HEK293 (cell line): ENCODE measurements at regions not wholly inside any gene's neighbourhood (a gene's known extent, or its start where the extent isn't known, plus 50 kb on each side); places are given as distances from the start of the nearest gene placed in this dataset.

ENCODE experiments used
- CTCF ChIA-PET: fragments of 350-600 bp; formaldehyde crosslinking; extraction: SDS; loops from one replicate; lab custom pipeline; 2021; ENCODE audit warnings: antibody characterized with exemption; lab: Yijun Ruan, JAX
- POLR2A ChIA-PET: fragments of 300-600 bp; formaldehyde crosslinking; extraction: SDS; loops from one replicate; lab custom pipeline; 2020; ENCODE audit warnings: antibody characterized with exemption, inconsistent platforms; lab: Yijun Ruan, JAX
- H3K27ac ChIP-seq: fragments of 200-500 bp; sonication (Bioruptor generic); 2 replicates; pipeline ENCODE4 v1.5.1; 2014; ENCODE audit warnings: low read depth, low read length, control low read depth, inconsistent platforms; ENCODE audit errors: extremely low read depth
- H3K36me3 ChIP-seq, 2 experiments: fragments of 200-500 bp in 1 of 2; sonication (Bioruptor generic) in 1 of 2; 1 replicate in 1 of 2; 2 replicates in 1 of 2; pipeline ENCODE4 v1.5.1; 2014 to 2017; ENCODE audit warnings: inconsistent platforms in 2 of 2, low read length in 2 of 2; ENCODE audit not compliant: control insufficient read depth in 2 of 2, insufficient read depth in 1 of 2
- H3K4me1 ChIP-seq: fragments of 200-500 bp; sonication (Bioruptor generic); 2 replicates; pipeline ENCODE4 v1.5.1; 2014; ENCODE audit warnings: mild to moderate bottlenecking, low read length, inconsistent platforms; ENCODE audit not compliant: control insufficient read depth, insufficient read depth
- H3K4me3 ChIP-seq: 2 replicates; pipeline ENCODE4 v1.5.1; 2011; ENCODE audit warnings: low read depth, mild to moderate bottlenecking, control low read depth, low read length, moderate library complexity
- H3K9me3 ChIP-seq: fragments of 200-500 bp; sonication (Bioruptor generic); 2 replicates; pipeline ENCODE4 v1.5.1; 2014; ENCODE audit warnings: low read depth, low read length, inconsistent platforms; ENCODE audit not compliant: control insufficient read depth, insufficient read depth
- GLIS1 ChIP-seq: fragments of 450-650 bp; formaldehyde crosslinking; IDR thresholded peaks from 2 replicates; pipeline ENCODE4 v1.5.1; 2016; ENCODE audit warnings: missing biosample characterization, missing genetic modification characterization
- PRDM1 ChIP-seq: fragments of 450-650 bp; formaldehyde crosslinking; IDR thresholded peaks from 2 replicates; pipeline ENCODE4; 2016; ENCODE audit warnings: missing biosample characterization, missing genetic modification characterization
- SCRT2 ChIP-seq: fragments of 450-650 bp; formaldehyde crosslinking; IDR thresholded peaks from 2 replicates; pipeline ENCODE4 v1.5.1; 2016; ENCODE audit warnings: missing biosample characterization, missing genetic modification characterization
- ZBTB17 ChIP-seq: fragments of 450-650 bp; formaldehyde crosslinking; IDR thresholded peaks from 2 replicates; pipeline ENCODE4 v1.5.1; 2016; ENCODE audit warnings: missing biosample characterization, missing genetic modification characterization
- ZBTB7A ChIP-seq: fragments of 450-650 bp; formaldehyde crosslinking; IDR thresholded peaks from 2 replicates; pipeline ENCODE4 v1.5.1; 2016; ENCODE audit warnings: low read depth, missing biosample characterization, missing genetic modification characterization
- ZFP37 ChIP-seq: fragments of 450-650 bp; formaldehyde crosslinking; IDR thresholded peaks from 2 replicates; pipeline ENCODE4 v1.5.1; 2016; ENCODE audit warnings: missing biosample characterization, missing genetic modification characterization
- ZNF132 ChIP-seq: fragments of 450-650 bp; formaldehyde crosslinking; IDR thresholded peaks from 2 replicates; pipeline ENCODE4 v1.5.1; 2017; ENCODE audit warnings: missing biosample characterization, missing genetic modification characterization, borderline replicate concordance
- ZNF138 ChIP-seq: fragments of 450-650 bp; formaldehyde crosslinking; IDR thresholded peaks from 2 replicates; pipeline ENCODE4 v1.5.1; 2016; ENCODE audit warnings: missing biosample characterization, missing genetic modification characterization, borderline replicate concordance
- ZNF335 ChIP-seq: fragments of 450-650 bp; formaldehyde crosslinking; conservative IDR thresholded peaks from 2 replicates; pipeline ENCODE4 v1.5.1; 2016; ENCODE audit warnings: missing biosample characterization, missing genetic modification characterization
- ZNF391 ChIP-seq: fragments of 450-650 bp; formaldehyde crosslinking; IDR thresholded peaks from 2 replicates; pipeline ENCODE4 v1.5.1; 2016; ENCODE audit warnings: low read depth, missing biosample characterization, missing genetic modification characterization, borderline replicate concordance
- ZNF394 ChIP-seq: fragments of 450-650 bp; formaldehyde crosslinking; IDR thresholded peaks from 2 replicates; pipeline ENCODE4 v1.5.1; 2016; ENCODE audit warnings: missing biosample characterization, missing genetic modification characterization, mild to moderate bottlenecking, moderate library complexity, borderline replicate concordance
- ZNF510 ChIP-seq: fragments of 450-650 bp; formaldehyde crosslinking; IDR thresholded peaks from 2 replicates; pipeline ENCODE4 v1.5.1; 2018; ENCODE audit warnings: mild to moderate bottlenecking, missing genetic modification characterization, missing biosample characterization; ENCODE audit not compliant: insufficient replicate concordance
- ZNF530 ChIP-seq: fragments of 450-650 bp; formaldehyde crosslinking; IDR thresholded peaks from 2 replicates; pipeline ENCODE4 v1.5.1; 2016; ENCODE audit warnings: low read depth, missing biosample characterization, missing genetic modification characterization
- ZNF544 ChIP-seq: fragments of 450-650 bp; formaldehyde crosslinking; IDR thresholded peaks from 2 replicates; pipeline ENCODE4 v1.5.0; 2017; ENCODE audit warnings: missing biosample characterization, missing genetic modification characterization
- ZNF555 ChIP-seq: fragments of 450-650 bp; formaldehyde crosslinking; conservative IDR thresholded peaks from 2 replicates; pipeline ENCODE4 v1.5.1; 2017; ENCODE audit warnings: missing biosample characterization, mild to moderate bottlenecking, missing genetic modification characterization, inconsistent platforms
- ZNF596 ChIP-seq: fragments of 450-650 bp; IDR thresholded peaks from 2 replicates; pipeline ENCODE4 v1.5.0; 2018; ENCODE audit warnings: missing biosample characterization, mild to moderate bottlenecking, missing genetic modification characterization, moderate library complexity
- ZNF621 ChIP-seq: fragments of 450-650 bp; formaldehyde crosslinking; IDR thresholded peaks from 2 replicates; pipeline ENCODE4 v1.5.1; 2017; ENCODE audit warnings: missing biosample characterization, missing genetic modification characterization
- ZNF776 ChIP-seq: fragments of 450-650 bp; formaldehyde crosslinking; IDR thresholded peaks from 2 replicates; pipeline ENCODE4 v1.5.0; 2017; ENCODE audit warnings: missing biosample characterization, missing genetic modification characterization, borderline replicate concordance
- ZSCAN30 ChIP-seq: fragments of 450-650 bp; IDR thresholded peaks from 2 replicates; pipeline ENCODE4 v1.5.1; 2018; ENCODE audit warnings: missing biosample characterization, mild to moderate bottlenecking, missing genetic modification characterization, moderate library complexity

GRCh38 chr16:51365715-51366114 is 214.6 kb upstream of the SALL1 start (continued):
- TF ChIP-seq ZNF544 = no peak
- TF ChIP-seq ZNF394 (tag by site-specific recombination) = no peak
- TF ChIP-seq ZNF138 (tag by site-specific recombination) = no peak
- no peak for TF ChIP-seq ZNF132

GRCh38 chr16:51359141-51359955 is 208.3 kb upstream of the SALL1 start:
- TF ChIP-seq SCRT2 (tag by site-specific recombination) (peak; percentile 73), ZFP37 (tag by site-specific recombination) (no peak), ZNF776 (tag by site-specific recombination) (no peak), ZNF391 (no peak)
- H3K27ac ChIP-seq = no peak overlapping the region
- H3K36me3 ChIP-seq = no peaks in the 10 kb centered on the region
- no peaks in the 10 kb centered on the region for H3K9me3 ChIP-seq
- no peak overlapping the region for H3K4me3 ChIP-seq
- CTCF ChIA-PET = no interaction called here
- no peaks in the 10 kb centered on the region for H3K4me1 ChIP-seq
- POLR2A ChIA-PET = no interaction called here

GRCh38 chr16:51357839-51358238 is 206.8 kb upstream of the SALL1 start:
- TF ChIP-seq ZNF335 (tag by site-specific recombination) (no peak), ZBTB17 (tag by site-specific recombination) (peak; percentile 89)
- ChIA-PET POLR2A (no interaction called here), CTCF (no interaction called here)
- Histone ChIP-seq H3K36me3 (no peaks in the 10 kb centered on the region), H3K27ac (no peak overlapping the region), H3K9me3 (no peaks in the 10 kb centered on the region), H3K4me1 (no peaks in the 10 kb centered on the region), H3K4me3 (no peak overlapping the region)

- Histone ChIP-seq H3K4me3 (no peak overlapping the region), H3K27ac (no peak overlapping the region), H3K9me3 (no peaks in the 10 kb centered on the region), H3K4me1 (no peaks in the 10 kb centered on the region), H3K36me3 (no peaks in the 10 kb centered on the region)
- CTCF ChIA-PET = no interaction called here
- TF ChIP-seq ZNF621 (tag by site-specific recombination) (no peak), ZNF510 (no peak), ZNF596 (tag by site-specific recombination) (no peak)
- POLR2A ChIA-PET = no interaction called here
Observed at GRCh38 chr16:51355875-51356274, 204.8 kb upstream of the SALL1 start.

- Histone ChIP-seq H3K27ac (no peak overlapping the region), H3K4me1 (no peaks in the 10 kb centered on the region), H3K36me3 (no peaks in the 10 kb centered on the region), H3K9me3 (no peaks in the 10 kb centered on the region), H3K4me3 (no peak overlapping the region)
- ChIA-PET POLR2A (no interaction called here), CTCF (no interaction called here)
- TF ChIP-seq ZSCAN30 (tag by site-specific recombination) = no peak
- no peak for TF ChIP-seq ZNF530 (tag by site-specific recombination)
- TF ChIP-seq PRDM1 (tag by site-specific recombination) = no peak
- TF ChIP-seq GLIS1 (tag by site-specific recombination) = no peak
- TF ChIP-seq ZNF555 (tag by site-specific recombination) = no peak
- no peak for TF ChIP-seq ZBTB7A (tag by site-specific recombination)
Observed at GRCh38 chr16:51355195-51355594, 204.1 kb upstream of the SALL1 start.
